22Rv1 (cell line): ENCODE measurements at regions not wholly inside any gene's neighbourhood (a gene's known extent, or its start where the extent isn't known, plus 50 kb on each side); places are given as distances from the start of the nearest gene placed in this dataset.
"Not testable (repeated sequence)": the region's sequence is repeated elsewhere in the genome, so short reads cannot be mapped to it uniquely, and the experiment has no call there.

Experiments used
- H3K27ac ChIP-seq: fragments of 450-650 bp; 2 replicates; pipeline ENCODE4 v1.5.1; 2017
- CTCF ChIP-seq: fragments of 450-650 bp; IDR thresholded peaks from 2 replicates; pipeline ENCODE4 v1.5.1; 2017; ENCODE audit warnings: mild to moderate bottlenecking
- ZFX ChIP-seq: fragments of 450-650 bp; IDR thresholded peaks from 2 replicates; pipeline ENCODE4 v1.6.1; 2017; ENCODE audit warnings: antibody characterized with exemption, borderline replicate concordance

- no peak for TF ChIP-seq CTCF
- no peak for TF ChIP-seq ZFX
Measured at GRCh38 chr5:163352531-163352930, 84.9 kb upstream of the CCNG1 start.

GRCh38 chr5:163355811-163356210 lies 81.6 kb upstream of the CCNG1 start:
- H3K27ac ChIP-seq, result not testable (repeated sequence)

More at GRCh38 chr5:163352531-163352930, 84.9 kb upstream of the CCNG1 start:
- H3K27ac ChIP-seq, result no peak overlapping the region

GRCh38 chr5:163357636-163358035 lies 79.8 kb upstream of the CCNG1 start:
- TF ChIP-seq CTCF (no peak), ZFX (no peak)
- no peak overlapping the region for H3K27ac ChIP-seq

GRCh38 chr5:163360656-163361055 lies 76.7 kb upstream of the CCNG1 start:
- no peak for TF ChIP-seq ZFX
- TF ChIP-seq CTCF, result no peak
- no peak overlapping the region for H3K27ac ChIP-seq

- TF ChIP-seq ZFX, result no peak
- TF ChIP-seq CTCF, result no peak
- no peak overlapping the region for H3K27ac ChIP-seq
Measured at GRCh38 chr5:163361450-163361849, 75.9 kb upstream of the CCNG1 start.

GRCh38 chr5:163362840-163363371 lies 74.5 kb upstream of the CCNG1 start:
- no peak overlapping the region for H3K27ac ChIP-seq
- TF ChIP-seq ZFX (no peak), CTCF (no peak)

- no peak overlapping the region for H3K27ac ChIP-seq
- no peak for TF ChIP-seq ZFX
- no peak for TF ChIP-seq CTCF
Measured at GRCh38 chr5:163363389-163363788, 74.0 kb upstream of the CCNG1 start.

GRCh38 chr5:163366757-163367156 lies 70.6 kb upstream of the CCNG1 start:
- H3K27ac ChIP-seq, result no peak overlapping the region
- TF ChIP-seq CTCF (no peak), ZFX (no peak)
